GM23338 (cell line): ENCODE measurements at regions not wholly inside any gene's neighbourhood (a gene's known extent, or its start where the extent isn't known, plus 50 kb on each side); places are given as distances from the start of the nearest gene placed in this dataset.

Source experiments
- ATAC-seq: fragments of 200-7000 bp; cut with Tn5 transposase; 3 replicates; pipeline ENCODE4 v1.9.1; 2020
- DNase-seq: peaks from one replicate; pipeline ENCODE4 v3.0.0-alpha.2; 2015; ENCODE audit warnings: low spot score
- H2AFZ ChIP-seq: fragments of 200-600 bp; sonication (generic); 2 replicates; pipeline ENCODE4 v1.8.0; 2016; ENCODE audit warnings: antibody characterized with exemption, mild to moderate bottlenecking, moderate library complexity
- H3F3A ChIP-seq: fragments of 200-600 bp; sonication (generic); replicated peaks from 2 replicates; pipeline ENCODE4 v1.8.0; 2017; ENCODE audit warnings: antibody characterized with exemption, mixed run types, low read depth
- H3K27ac ChIP-seq: fragments of 200-600 bp; sonication (generic); 2 replicates; pipeline ENCODE4 v1.6.1; 2016; ENCODE audit warnings: low read depth
- H3K27me3 ChIP-seq: fragments of 200-600 bp; sonication (generic); 2 replicates; pipeline ENCODE4 v1.8.0; 2016; ENCODE audit warnings: mild to moderate bottlenecking, mixed run types, moderate library complexity; ENCODE audit not compliant: insufficient read depth
- H3K36me3 ChIP-seq: fragments of 200-600 bp; sonication (generic); 2 replicates; pipeline ENCODE4 v1.8.0; 2016; ENCODE audit warnings: mild to moderate bottlenecking; ENCODE audit not compliant: insufficient read depth
- H3K4me1 ChIP-seq: fragments of 200-600 bp; sonication (generic); 2 replicates; pipeline ENCODE4 v1.8.0; 2016; ENCODE audit warnings: mild to moderate bottlenecking, moderate library complexity; ENCODE audit not compliant: insufficient read depth
- H3K4me2 ChIP-seq: fragments of 200-600 bp; sonication (generic); 2 replicates; pipeline ENCODE4 v1.7.1; 2017; ENCODE audit warnings: mixed run types
- H3K4me3 ChIP-seq: fragments of 200-600 bp; sonication (generic); 2 replicates; pipeline ENCODE4 v1.6.1; 2016; ENCODE audit warnings: mixed run types
- H3K79me2 ChIP-seq: fragments of 200-600 bp; sonication (generic); replicated peaks from 2 replicates; pipeline ENCODE4 v1.8.0; 2017; ENCODE audit warnings: mild to moderate bottlenecking; ENCODE audit not compliant: insufficient read depth
- H3K9me2 ChIP-seq: fragments of 200-600 bp; sonication (generic); 2 replicates; pipeline ENCODE4 v1.8.0; 2017; ENCODE audit not compliant: insufficient read depth
- H4K20me1 ChIP-seq: fragments of 200-600 bp; sonication (generic); replicated peaks from 2 replicates; pipeline ENCODE4 v1.8.0; 2017; ENCODE audit warnings: mild to moderate bottlenecking; ENCODE audit not compliant: insufficient read depth
- H3K27ac Mint-ChIP-seq: 2 replicates; pipeline ENCODE4 v1.8.0; 2020; ENCODE audit warnings: inconsistent platforms, mild to moderate bottlenecking, moderate library complexity, mixed read lengths
- H3K27me3 Mint-ChIP-seq: 3 replicates; pipeline ENCODE4 v1.8.0; 2022; ENCODE audit warnings: low read depth, mild to moderate bottlenecking, moderate library complexity, mixed read lengths, inconsistent platforms; ENCODE audit not compliant: insufficient read depth, poor library complexity
- H3K36me3 Mint-ChIP-seq: 3 replicates; pipeline ENCODE4 v1.8.0; 2021; ENCODE audit warnings: low read depth, mild to moderate bottlenecking, inconsistent platforms, moderate library complexity, mixed read lengths
- H3K4me1 Mint-ChIP-seq: 3 replicates; pipeline ENCODE4 v1.8.0; 2020; ENCODE audit warnings: mild to moderate bottlenecking, inconsistent platforms, mixed read lengths
- H3K4me3 Mint-ChIP-seq: 3 replicates; pipeline ENCODE4 v1.8.0; 2021; ENCODE audit warnings: moderate library complexity, mild to moderate bottlenecking, inconsistent platforms, mixed read lengths
- H3K9me3 Mint-ChIP-seq: 3 replicates; pipeline ENCODE4 v1.8.0; 2020; ENCODE audit warnings: moderate library complexity, mild to moderate bottlenecking, inconsistent platforms, mixed read lengths
- CREB1 ChIP-seq: fragments of 250-450 bp; sonication (Bioruptor Pico); IDR thresholded peaks from 2 replicates; pipeline ENCODE4 v1.5.0; 2020; ENCODE audit warnings: low read depth, mild to moderate bottlenecking, moderate library complexity
- CTCF ChIP-seq, 2 experiments: fragments of 200-600 bp in 1 of 2; sonication (generic) in 1 of 2; conservative IDR thresholded peaks; 2 replicates each; pipeline versions ENCODE4 v1.5.1 to v1.6.1; 2016 to 2017; ENCODE audit warnings: antibody characterized with exemption in 2 of 2, low read depth in 2 of 2, mild to moderate bottlenecking in 2 of 2, moderate library complexity in 1 of 2
- EZH2 ChIP-seq: fragments of 200-600 bp; sonication (generic); IDR thresholded peaks from one replicate; pipeline ENCODE4 v1.8.0; 2017; ENCODE audit warnings: antibody characterized with exemption, mild to moderate bottlenecking, low read depth; ENCODE audit not compliant: unreplicated experiment
- EZH2phosphoT487 ChIP-seq: fragments of 200-600 bp; sonication (generic); IDR thresholded peaks from one replicate; pipeline ENCODE4 v1.8.1; 2018; ENCODE audit warnings: antibody characterized with exemption; ENCODE audit not compliant: unreplicated experiment
- JUNB ChIP-seq: IDR thresholded peaks from one replicate; pipeline ENCODE4 v1.6.1; 2016; ENCODE audit warnings: antibody characterized with exemption; ENCODE audit not compliant: unreplicated experiment
- NANOG ChIP-seq: IDR thresholded peaks from 2 replicates; pipeline ENCODE4 v1.6.1; 2016; ENCODE audit warnings: antibody characterized with exemption, borderline replicate concordance
- POLR2AphosphoS5 ChIP-seq: IDR thresholded peaks from 2 replicates; pipeline ENCODE4 v1.6.1; 2016; ENCODE audit warnings: antibody characterized with exemption, low read depth
- STAT1 ChIP-seq: IDR thresholded peaks from one replicate; pipeline ENCODE4 v1.6.1; 2016; ENCODE audit warnings: antibody characterized with exemption; ENCODE audit not compliant: unreplicated experiment
- ZNF114 ChIP-seq: fragments of 250-450 bp; sonication (Bioruptor Pico); IDR thresholded peaks from 2 replicates; pipeline ENCODE4 v1.5.0; 2020; ENCODE audit warnings: mild to moderate bottlenecking, moderate library complexity
- ZNF331 ChIP-seq: fragments of 250-450 bp; sonication (Bioruptor Pico); IDR thresholded peaks from 2 replicates; pipeline ENCODE4 v1.5.0; 2020; ENCODE audit warnings: low read depth, mild to moderate bottlenecking, moderate library complexity
- TF ChIP-seq, protein P1 (sequence below): fragments of 250-450 bp; sonication (Bioruptor Pico); IDR thresholded peaks from 2 replicates; pipeline ENCODE4 v1.5.0; 2020; ENCODE audit warnings: mild to moderate bottlenecking, moderate library complexity
- TF ChIP-seq, protein P2 (sequence below): IDR thresholded peaks from 2 replicates; pipeline ENCODE4 v1.6.1; 2016; ENCODE audit warnings: antibody characterized with exemption
- TF ChIP-seq, protein P3 (sequence below): IDR thresholded peaks from one replicate; pipeline ENCODE4 v1.6.1; 2018; ENCODE audit warnings: antibody characterized with exemption; ENCODE audit not compliant: unreplicated experiment

GRCh38 chr2:45291296-45291701 lies 282.0 kb upstream of the SIX2 start (continued):
- TF ChIP-seq, protein P1, sequence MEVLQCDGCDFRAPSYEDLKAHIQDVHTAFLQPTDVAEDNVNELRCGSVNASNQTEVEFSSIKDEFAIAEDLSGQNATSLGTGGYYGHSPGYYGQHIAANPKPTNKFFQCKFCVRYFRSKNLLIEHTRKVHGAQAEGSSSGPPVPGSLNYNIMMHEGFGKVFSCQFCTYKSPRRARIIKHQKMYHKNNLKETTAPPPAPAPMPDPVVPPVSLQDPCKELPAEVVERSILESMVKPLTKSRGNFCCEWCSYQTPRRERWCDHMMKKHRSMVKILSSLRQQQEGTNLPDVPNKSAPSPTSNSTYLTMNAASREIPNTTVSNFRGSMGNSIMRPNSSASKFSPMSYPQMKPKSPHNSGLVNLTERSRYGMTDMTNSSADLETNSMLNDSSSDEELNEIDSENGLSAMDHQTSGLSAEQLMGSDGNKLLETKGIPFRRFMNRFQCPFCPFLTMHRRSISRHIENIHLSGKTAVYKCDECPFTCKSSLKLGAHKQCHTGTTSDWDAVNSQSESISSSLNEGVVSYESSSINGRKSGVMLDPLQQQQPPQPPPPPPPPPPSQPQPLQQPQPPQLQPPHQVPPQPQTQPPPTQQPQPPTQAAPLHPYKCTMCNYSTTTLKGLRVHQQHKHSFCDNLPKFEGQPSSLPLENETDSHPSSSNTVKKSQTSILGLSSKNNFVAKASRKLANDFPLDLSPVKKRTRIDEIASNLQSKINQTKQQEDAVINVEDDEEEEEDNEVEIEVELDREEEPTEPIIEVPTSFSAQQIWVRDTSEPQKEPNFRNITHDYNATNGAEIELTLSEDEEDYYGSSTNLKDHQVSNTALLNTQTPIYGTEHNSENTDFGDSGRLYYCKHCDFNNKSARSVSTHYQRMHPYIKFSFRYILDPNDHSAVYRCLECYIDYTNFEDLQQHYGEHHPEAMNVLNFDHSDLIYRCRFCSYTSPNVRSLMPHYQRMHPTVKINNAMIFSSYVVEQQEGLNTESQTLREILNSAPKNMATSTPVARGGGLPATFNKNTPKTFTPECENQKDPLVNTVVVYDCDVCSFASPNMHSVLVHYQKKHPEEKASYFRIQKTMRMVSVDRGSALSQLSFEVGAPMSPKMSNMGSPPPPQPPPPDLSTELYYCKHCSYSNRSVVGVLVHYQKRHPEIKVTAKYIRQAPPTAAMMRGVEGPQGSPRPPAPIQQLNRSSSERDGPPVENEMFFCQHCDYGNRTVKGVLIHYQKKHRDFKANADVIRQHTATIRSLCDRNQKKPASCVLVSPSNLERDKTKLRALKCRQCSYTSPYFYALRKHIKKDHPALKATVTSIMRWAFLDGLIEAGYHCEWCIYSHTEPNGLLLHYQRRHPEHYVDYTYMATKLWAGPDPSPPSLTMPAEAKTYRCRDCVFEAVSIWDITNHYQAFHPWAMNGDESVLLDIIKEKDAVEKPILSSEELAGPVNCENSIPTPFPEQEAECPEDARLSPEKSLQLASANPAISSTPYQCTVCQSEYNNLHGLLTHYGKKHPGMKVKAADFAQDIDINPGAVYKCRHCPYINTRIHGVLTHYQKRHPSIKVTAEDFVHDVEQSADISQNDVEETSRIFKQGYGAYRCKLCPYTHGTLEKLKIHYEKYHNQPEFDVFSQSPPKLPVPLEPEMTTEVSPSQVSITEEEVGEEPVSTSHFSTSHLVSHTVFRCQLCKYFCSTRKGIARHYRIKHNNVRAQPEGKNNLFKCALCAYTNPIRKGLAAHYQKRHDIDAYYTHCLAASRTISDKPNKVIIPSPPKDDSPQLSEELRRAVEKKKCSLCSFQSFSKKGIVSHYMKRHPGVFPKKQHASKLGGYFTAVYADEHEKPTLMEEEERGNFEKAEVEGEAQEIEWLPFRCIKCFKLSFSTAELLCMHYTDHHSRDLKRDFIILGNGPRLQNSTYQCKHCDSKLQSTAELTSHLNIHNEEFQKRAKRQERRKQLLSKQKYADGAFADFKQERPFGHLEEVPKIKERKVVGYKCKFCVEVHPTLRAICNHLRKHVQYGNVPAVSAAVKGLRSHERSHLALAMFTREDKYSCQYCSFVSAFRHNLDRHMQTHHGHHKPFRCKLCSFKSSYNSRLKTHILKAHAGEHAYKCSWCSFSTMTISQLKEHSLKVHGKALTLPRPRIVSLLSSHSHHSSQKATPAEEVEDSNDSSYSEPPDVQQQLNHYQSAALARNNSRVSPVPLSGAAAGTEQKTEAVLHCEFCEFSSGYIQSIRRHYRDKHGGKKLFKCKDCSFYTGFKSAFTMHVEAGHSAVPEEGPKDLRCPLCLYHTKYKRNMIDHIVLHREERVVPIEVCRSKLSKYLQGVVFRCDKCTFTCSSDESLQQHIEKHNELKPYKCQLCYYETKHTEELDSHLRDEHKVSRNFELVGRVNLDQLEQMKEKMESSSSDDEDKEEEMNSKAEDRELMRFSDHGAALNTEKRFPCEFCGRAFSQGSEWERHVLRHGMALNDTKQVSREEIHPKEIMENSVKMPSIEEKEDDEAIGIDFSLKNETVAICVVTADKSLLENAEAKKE (CRISPR knock-in tag), result no peak

DNA sequence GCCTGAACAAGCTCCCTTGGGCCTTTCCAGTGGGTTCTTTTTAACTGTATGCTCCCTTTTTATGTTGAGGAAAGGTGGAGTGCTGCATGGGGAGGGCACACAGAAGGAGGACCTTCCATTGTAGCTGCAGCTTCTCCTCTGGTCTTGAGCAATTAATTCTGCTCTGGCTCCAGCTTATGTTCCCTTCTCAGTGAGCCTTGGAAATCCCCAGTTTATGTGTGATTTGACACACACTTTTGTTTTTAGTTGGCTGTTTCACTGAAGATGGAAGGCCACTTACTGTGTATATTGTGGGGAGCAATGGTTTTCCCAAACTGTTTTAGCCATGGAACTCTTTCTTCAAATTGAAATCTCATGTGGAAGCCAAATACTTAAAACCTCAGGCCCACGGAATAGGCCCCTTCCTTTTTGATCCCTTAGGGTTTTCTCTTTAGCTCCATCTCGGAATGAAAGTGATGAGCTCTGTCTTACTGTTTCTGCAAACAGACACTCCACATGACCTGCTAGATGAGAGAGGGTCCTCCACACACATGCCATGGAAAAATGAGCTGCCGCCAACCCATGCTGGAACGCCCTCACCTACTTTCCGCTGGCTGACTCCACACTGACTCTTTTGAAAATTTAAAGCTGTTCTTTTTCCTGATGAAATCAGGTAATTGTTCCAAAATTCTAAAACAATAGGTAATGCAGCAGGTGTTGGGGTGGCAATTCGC lies 280.9 kb upstream of the SIX2 start:
- peaks cover 9% of the 10 kb centered on the region; the same call in 1 of the 2 replicates for H3K9me2 ChIP-seq
- DNase-seq (no peak), ATAC-seq (no peak)
- H3K27me3 Mint-ChIP-seq, result peaks cover 6% of the 10 kb centered on the region
- H3K27me3 ChIP-seq, result no peaks in the 10 kb centered on the region
- no peak overlapping the region for H3K27ac ChIP-seq
- no peaks in the 10 kb centered on the region for H4K20me1 ChIP-seq
- H3F3A ChIP-seq, result no peaks in the 10 kb centered on the region
- peaks cover 4% of the 10 kb centered on the region; the same call in 2 of the 3 replicates for H3K4me1 Mint-ChIP-seq
- peaks cover 19% of the 10 kb centered on the region; the same call in 2 of the 3 replicates for H3K9me3 Mint-ChIP-seq
- no peak overlapping the region for H2AFZ ChIP-seq
- H3K4me1 ChIP-seq, result no peaks in the 10 kb centered on the region
- no peak overlapping the region for H3K4me2 ChIP-seq
- no peak overlapping the region for H3K27ac Mint-ChIP-seq
- peaks cover 11% of the 10 kb centered on the region; the same call in 2 of the 3 replicates for H3K36me3 Mint-ChIP-seq
- no peaks in the 10 kb centered on the region for H3K79me2 ChIP-seq
- H3K4me3 ChIP-seq, result no peak overlapping the region
- no peak overlapping the region for H3K4me3 Mint-ChIP-seq
- no peaks in the 10 kb centered on the region; the same call in 1 of the 2 replicates for H3K36me3 ChIP-seq
- TF ChIP-seq CREB1 (CRISPR knock-in tag) (no peak), ZNF331 (no peak), EZH2 (no peak), ZNF114 (CRISPR knock-in tag) (no peak), CTCF (conservative IDR thresholded peaks at IDR 0.05; ENCODE audit: low read depth in 2 of 2) (no peak), JUNB (no peak), EZH2phosphoT487 (no peak), POLR2AphosphoS5 (no peak), STAT1 (no peak), NANOG (no peak)
- TF ChIP-seq, protein P2, sequence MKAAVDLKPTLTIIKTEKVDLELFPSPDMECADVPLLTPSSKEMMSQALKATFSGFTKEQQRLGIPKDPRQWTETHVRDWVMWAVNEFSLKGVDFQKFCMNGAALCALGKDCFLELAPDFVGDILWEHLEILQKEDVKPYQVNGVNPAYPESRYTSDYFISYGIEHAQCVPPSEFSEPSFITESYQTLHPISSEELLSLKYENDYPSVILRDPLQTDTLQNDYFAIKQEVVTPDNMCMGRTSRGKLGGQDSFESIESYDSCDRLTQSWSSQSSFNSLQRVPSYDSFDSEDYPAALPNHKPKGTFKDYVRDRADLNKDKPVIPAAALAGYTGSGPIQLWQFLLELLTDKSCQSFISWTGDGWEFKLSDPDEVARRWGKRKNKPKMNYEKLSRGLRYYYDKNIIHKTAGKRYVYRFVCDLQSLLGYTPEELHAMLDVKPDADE, result no peak
- TF ChIP-seq, protein P3, sequence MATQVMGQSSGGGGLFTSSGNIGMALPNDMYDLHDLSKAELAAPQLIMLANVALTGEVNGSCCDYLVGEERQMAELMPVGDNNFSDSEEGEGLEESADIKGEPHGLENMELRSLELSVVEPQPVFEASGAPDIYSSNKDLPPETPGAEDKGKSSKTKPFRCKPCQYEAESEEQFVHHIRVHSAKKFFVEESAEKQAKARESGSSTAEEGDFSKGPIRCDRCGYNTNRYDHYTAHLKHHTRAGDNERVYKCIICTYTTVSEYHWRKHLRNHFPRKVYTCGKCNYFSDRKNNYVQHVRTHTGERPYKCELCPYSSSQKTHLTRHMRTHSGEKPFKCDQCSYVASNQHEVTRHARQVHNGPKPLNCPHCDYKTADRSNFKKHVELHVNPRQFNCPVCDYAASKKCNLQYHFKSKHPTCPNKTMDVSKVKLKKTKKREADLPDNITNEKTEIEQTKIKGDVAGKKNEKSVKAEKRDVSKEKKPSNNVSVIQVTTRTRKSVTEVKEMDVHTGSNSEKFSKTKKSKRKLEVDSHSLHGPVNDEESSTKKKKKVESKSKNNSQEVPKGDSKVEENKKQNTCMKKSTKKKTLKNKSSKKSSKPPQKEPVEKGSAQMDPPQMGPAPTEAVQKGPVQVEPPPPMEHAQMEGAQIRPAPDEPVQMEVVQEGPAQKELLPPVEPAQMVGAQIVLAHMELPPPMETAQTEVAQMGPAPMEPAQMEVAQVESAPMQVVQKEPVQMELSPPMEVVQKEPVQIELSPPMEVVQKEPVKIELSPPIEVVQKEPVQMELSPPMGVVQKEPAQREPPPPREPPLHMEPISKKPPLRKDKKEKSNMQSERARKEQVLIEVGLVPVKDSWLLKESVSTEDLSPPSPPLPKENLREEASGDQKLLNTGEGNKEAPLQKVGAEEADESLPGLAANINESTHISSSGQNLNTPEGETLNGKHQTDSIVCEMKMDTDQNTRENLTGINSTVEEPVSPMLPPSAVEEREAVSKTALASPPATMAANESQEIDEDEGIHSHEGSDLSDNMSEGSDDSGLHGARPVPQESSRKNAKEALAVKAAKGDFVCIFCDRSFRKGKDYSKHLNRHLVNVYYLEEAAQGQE, result no peak
